Heart right ventricle (tissue), 16 donors: ENCODE measurements at regions not wholly inside any gene's neighbourhood (a gene's known extent, or its start where the extent isn't known, plus 50 kb on each side); places are given as distances from the start of the nearest gene placed in this dataset.

Source experiments
- ATAC-seq, 8 donors: fragments of 200-7000 bp; cut with Tn5 transposase; one replicate each; pipeline ENCODE4 v1.9.1; 2020; ENCODE audit warnings: mild to moderate bottlenecking in 8 of 8, moderate library complexity in 8 of 8, moderate number of reproducible peaks in 1 of 8
- DNase-seq, 2 donors: peaks; one replicate each; pipeline ENCODE4 v3.0.0-alpha.2; 2020
- H3K27ac ChIP-seq, 10 donors: fragments of 200-600 bp; sonication (generic) in 2 of 10; one replicate each; pipeline versions ENCODE4 v1.5.0 to v1.8.0; 2020 to 2022; ENCODE audit warnings: mild to moderate bottlenecking in 3 of 10
- H3K27me3 ChIP-seq, 7 donors: fragments of 200-600 bp; one replicate each; pipeline ENCODE4 v1.8.0; 2021 to 2022; ENCODE audit warnings: mild to moderate bottlenecking in 2 of 7
- H3K36me3 ChIP-seq, 9 donors: fragments of 200-600 bp; sonication (generic) in 1 of 9; one replicate each; pipeline versions ENCODE4 v1.5.0 to v1.8.0; 2020 to 2022; ENCODE audit warnings: mild to moderate bottlenecking in 2 of 9
- H3K4me1 ChIP-seq, 9 donors: fragments of 200-600 bp; sonication (generic) in 1 of 9; one replicate each; pipeline versions ENCODE4 v1.5.0 to v1.8.0; 2020 to 2022; ENCODE audit warnings: mild to moderate bottlenecking in 4 of 9
- H3K4me3 ChIP-seq, 10 donors: fragments of 200-600 bp; sonication (generic) in 2 of 10; one replicate each; pipeline versions ENCODE4 v1.5.0 to v1.8.0; 2020 to 2022; ENCODE audit warnings: mild to moderate bottlenecking in 7 of 10, moderate library complexity in 2 of 10
- H3K9me3 ChIP-seq, 11 donors: fragments of 200-600 bp in 10 of 11; sonication (generic) in 2 of 11; one replicate each; pipeline versions ENCODE4 v1.5.0 to v1.8.0; 2013 to 2022; ENCODE audit warnings: mild to moderate bottlenecking in 2 of 11, control low read depth in 1 of 11, moderate library complexity in 1 of 11
- CTCF ChIP-seq, 9 donors: fragments of 200-600 bp; sonication (generic) in 2 of 9; IDR thresholded peaks; one replicate each; pipeline versions ENCODE4 v1.5.0 to v1.8.0; 2021 to 2022; ENCODE audit warnings: antibody characterized with exemption in 9 of 9, mild to moderate bottlenecking in 5 of 9, moderate library complexity in 1 of 9
- WGBS, 2 donors: extraction: QIAGEN DNeasy Blood & Tissue Kit; methylation state at CpG; one replicate each; pipeline ENCODE4 v1.1.7; 2013; ENCODE audit warnings: inconsistent platforms in 1 of 2; 5-methylcytosine and 5-hydroxymethylcytosine counted together
- intact Hi-C, 10 donors: fragments of 100-400 bp; cut with DNase I; formaldehyde crosslinking; loops; one replicate each; pipeline versions ENCODE4 v1.11.1 to v1.14.2; 2022
- donor health status: Arrhythmogenic right ventricular cardiomyopathy.
- donor health status: ischemic (EF 13 %, LVEDD 7.1; RV severe dilation, severe dysfunction).
- donor health status: healthy with polysubstance abuse.
- donor health status: DM: no; HTN: yes; CAD: no.
- donor health status: DM: no; HTN: no; CAD: no.
- donor health status: ischemic (EF 25% LVEDD 6.9; RV normal size, moderate dysfunction).
- donor health status: ischemic (EF 25% LVEDD 5.7; RV mildly dilated, moderate dysfunction).
- donor health status: healthy.
- donor health status: DM: yes; HTN: yes; CAD: no.
- donor health status: Ischemic cardiomyopathy.
- donor health status: ischemic (EF 35%, LVEDD 5.7; RV mildly dilated, moderate dysfunction).
- donor health status: nonischemic (EF 11% LVEDD 7.7; RV severe dilation, severe dysfunction).
- donor health status: DM: yes; HTN: yes; CAD: no.
- donor health status: PGD.
- donor health status: ischemic (EF 29% LVEDD 5.4; RV normal size, mild dysfunction).
- donor health status: nonischemic (EF 23%, LVEDD 6.1; RV moderate dilation, normal function).

- DNase-seq: no peak
- intact Hi-C loops: no loop called here
- no peak for ATAC-seq
- H3K27me3 ChIP-seq: no peaks in the 10 kb centered on the region
- no peaks in the 10 kb centered on the region for H3K9me3 ChIP-seq
- no peak overlapping the region for H3K4me3 ChIP-seq
- H3K36me3 ChIP-seq: no peaks in the 10 kb centered on the region
- 65 to 68% methylated on average over 2 of the region's 2 CpGs for WGBS, 2 donors
- TF ChIP-seq CTCF (IDR thresholded peaks at IDR 0.05): no peak
- H3K27ac ChIP-seq: no peak overlapping the region
- peaks cover 0 to 5% (median 0%) of the 10 kb centered on the region in 9 donors for H3K4me1 ChIP-seq
Observed at GRCh38 chr12:24460099-24460498, 488.8 kb downstream of the BCAT1 start.

GRCh38 chr12:24455811-24456210 is 493.1 kb downstream of the BCAT1 start:
- intact Hi-C loops: no loop called here
- DNase-seq (no peak), ATAC-seq (no peak)
- Histone ChIP-seq H3K27ac (no peak overlapping the region), H3K4me3 (no peak overlapping the region), H3K9me3 (no peaks in the 10 kb centered on the region), H3K27me3 (no peaks in the 10 kb centered on the region), H3K4me1 (peaks cover 0 to 5% (median 0%) of the 10 kb centered on the region in 9 donors), H3K36me3 (no peaks in the 10 kb centered on the region)
- WGBS, 2 donors: 89 to 94% methylated on average over 5 of the region's 5 CpGs
- no peak for TF ChIP-seq CTCF (IDR thresholded peaks at IDR 0.05)

GRCh38 chr12:24447678-24448077 is 498.2 kb upstream of the SOX5 start:
- TF ChIP-seq CTCF (IDR thresholded peaks at IDR 0.05): no peak
- Histone ChIP-seq H3K27me3 (no peaks in the 10 kb centered on the region), H3K27ac (no peak overlapping the region), H3K4me3 (no peak overlapping the region), H3K4me1 (no peaks in the 10 kb centered on the region), H3K36me3 (no peaks in the 10 kb centered on the region), H3K9me3 (no peaks in the 10 kb centered on the region)
- WGBS, 2 donors: 94 to 95% methylated on average over 7 of the region's 7 CpGs
- DNase-seq (no peak), ATAC-seq (no peak)
- intact Hi-C loops: no loop called here

GRCh38 chr12:24446287-24446686 is 496.8 kb upstream of the SOX5 start:
- Histone ChIP-seq H3K27ac (no peak overlapping the region), H3K4me3 (no peak overlapping the region), H3K4me1 (no peaks in the 10 kb centered on the region), H3K9me3 (no peaks in the 10 kb centered on the region), H3K36me3 (no peaks in the 10 kb centered on the region), H3K27me3 (no peaks in the 10 kb centered on the region)
- DNase-seq: no peak
- intact Hi-C loops: no loop called here
- ATAC-seq: no peak
- no peak for TF ChIP-seq CTCF (IDR thresholded peaks at IDR 0.05)

GRCh38 chr12:24444634-24445033 is 495.2 kb upstream of the SOX5 start:
- ATAC-seq (peak in 1 of 8 donors; percentile 20), DNase-seq (no peak)
- Histone ChIP-seq H3K9me3 (no peaks in the 10 kb centered on the region), H3K4me3 (no peak overlapping the region), H3K36me3 (no peaks in the 10 kb centered on the region), H3K4me1 (no peaks in the 10 kb centered on the region), H3K27ac (no peak overlapping the region), H3K27me3 (no peaks in the 10 kb centered on the region)
- WGBS, 2 donors: 73 to 74% methylated on average over 2 of the region's 2 CpGs
- TF ChIP-seq CTCF (IDR thresholded peaks at IDR 0.05): no peak
- intact Hi-C loops: no loop called here
